GM19397 (cell line): ENCODE measurements at regions not wholly inside any gene's neighbourhood (a gene's known extent, or its start where the extent isn't known, plus 50 kb on each side); places are given as distances from the start of the nearest gene placed in this dataset.
"Not testable (repeated sequence)": the region's sequence is repeated elsewhere in the genome, so short reads cannot be mapped to it uniquely, and the experiment has no call there.

Experiments used
- ATAC-seq: cut with Tn5 transposase; IDR thresholded peaks from one replicate; pipeline ENCODE4 v1.9.1; 2021; ENCODE audit warnings: mild to moderate bottlenecking, moderate library complexity; ENCODE audit not compliant: unreplicated experiment

GRCh38 chr10:31123946-31124345, 92.3 kb upstream of the ZNF438 start:
- ATAC-seq: no peak

DNA sequence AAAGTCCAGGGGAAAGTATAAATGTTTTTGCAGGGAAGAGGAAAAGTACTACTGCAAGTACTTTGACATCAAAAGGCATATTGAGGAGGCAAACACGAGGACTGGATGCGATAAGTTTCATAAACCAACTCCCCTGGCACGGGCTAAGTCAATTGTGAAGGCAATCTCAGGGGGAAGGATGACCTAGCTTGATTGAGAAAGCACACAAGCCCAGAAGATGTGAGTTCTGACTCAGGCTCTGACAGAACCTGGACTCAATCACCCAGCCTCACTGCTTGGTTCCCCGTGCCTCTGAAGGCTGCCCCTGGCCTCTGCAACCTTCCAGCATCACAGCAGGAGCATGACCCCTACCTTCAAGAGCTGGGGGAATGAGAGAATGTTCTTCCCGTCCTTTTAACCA, 93.2 kb upstream of the ZNF438 start:
- ATAC-seq: no peak

- ATAC-seq: no peak
Observed at GRCh38 chr10:31125789-31126188, 94.1 kb upstream of the ZNF438 start.

DNA sequence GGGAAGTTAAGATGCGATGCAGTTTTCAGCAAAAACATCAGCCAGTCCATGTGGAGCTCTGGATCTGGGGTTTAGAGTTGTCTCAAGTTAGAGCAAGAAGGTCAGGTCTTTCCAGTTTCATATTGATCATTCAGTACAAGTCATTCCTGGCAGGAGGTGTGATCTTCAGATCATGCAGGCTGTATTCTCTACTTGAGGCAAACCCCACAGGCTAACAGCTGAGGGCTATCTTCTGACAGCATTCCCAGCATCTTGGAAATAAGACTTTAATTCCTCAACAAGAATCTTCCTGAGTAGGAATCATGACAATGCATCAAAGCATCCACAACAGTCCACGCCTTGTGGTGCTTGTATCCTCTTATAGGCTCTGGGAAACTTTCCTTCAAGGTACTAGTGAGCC, 94.9 kb upstream of the ZNF438 start:
- ATAC-seq: no peak

DNA sequence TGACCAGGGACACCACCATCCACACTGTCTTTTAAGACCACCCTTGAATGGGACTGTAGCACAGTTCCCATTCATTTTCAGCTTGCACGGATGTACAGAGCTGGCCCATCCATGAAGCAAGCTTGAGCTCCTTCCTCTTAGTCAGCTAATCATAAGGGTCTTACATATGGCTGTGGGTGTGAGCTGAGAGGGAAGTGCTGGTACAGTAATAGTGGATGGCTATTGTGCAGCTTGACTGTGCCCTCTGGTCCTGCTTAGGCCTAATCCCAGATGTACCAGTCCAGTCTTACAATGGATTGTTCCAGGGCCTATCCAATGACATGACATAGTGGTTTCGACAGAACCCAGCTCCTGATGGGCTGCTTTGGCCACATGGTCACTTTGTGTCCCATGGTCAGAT, 96.9 kb upstream of the ZNF438 start:
- no peak for ATAC-seq

- ATAC-seq: no peak
Observed at GRCh38 chr10:31129271-31129670, 97.6 kb upstream of the ZNF438 start.

GRCh38 chr10:31129880-31130405, 98.3 kb upstream of the ZNF438 start:
- no peak for ATAC-seq

- ATAC-seq: no peak
Observed at GRCh38 chr10:31130406-31130805, 98.7 kb upstream of the ZNF438 start.

- no peak for ATAC-seq
Observed at GRCh38 chr10:31131251-31131650, 99.6 kb upstream of the ZNF438 start.

DNA sequence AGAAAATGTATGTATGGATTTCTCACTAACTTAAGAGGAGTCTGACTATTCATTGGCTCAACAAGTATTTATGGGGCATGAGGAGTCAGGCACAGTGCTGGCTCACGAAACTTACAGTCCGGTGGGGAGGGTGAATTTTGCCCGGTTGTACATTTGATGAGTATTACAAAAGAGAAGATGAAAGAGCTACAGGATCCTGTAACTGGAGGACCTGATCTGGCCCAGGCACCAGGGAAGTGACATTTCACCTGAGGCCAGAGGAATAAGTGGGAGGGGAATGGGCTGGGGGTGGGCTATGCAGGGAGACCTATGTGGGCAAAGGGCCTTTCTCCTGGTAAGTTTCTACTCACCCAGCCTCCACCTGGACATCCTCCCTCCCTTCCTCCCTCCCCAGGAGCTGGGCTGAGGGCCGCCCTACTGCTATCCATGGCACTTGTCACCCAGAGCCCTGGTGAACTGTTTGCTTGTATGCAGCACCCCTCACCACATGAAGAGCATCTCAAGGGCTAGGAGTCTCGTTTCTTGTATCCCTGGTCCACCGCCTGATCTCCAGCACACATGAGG, 101.1 kb upstream of the ZNF438 start:
- ATAC-seq: no peak

- ATAC-seq: no peak
Observed at GRCh38 chr10:31133251-31133791, 101.7 kb upstream of the ZNF438 start.

- peak; percentile 58 for ATAC-seq
Observed at GRCh38 chr10:31133792-31134310, 102.2 kb upstream of the ZNF438 start.

DNA sequence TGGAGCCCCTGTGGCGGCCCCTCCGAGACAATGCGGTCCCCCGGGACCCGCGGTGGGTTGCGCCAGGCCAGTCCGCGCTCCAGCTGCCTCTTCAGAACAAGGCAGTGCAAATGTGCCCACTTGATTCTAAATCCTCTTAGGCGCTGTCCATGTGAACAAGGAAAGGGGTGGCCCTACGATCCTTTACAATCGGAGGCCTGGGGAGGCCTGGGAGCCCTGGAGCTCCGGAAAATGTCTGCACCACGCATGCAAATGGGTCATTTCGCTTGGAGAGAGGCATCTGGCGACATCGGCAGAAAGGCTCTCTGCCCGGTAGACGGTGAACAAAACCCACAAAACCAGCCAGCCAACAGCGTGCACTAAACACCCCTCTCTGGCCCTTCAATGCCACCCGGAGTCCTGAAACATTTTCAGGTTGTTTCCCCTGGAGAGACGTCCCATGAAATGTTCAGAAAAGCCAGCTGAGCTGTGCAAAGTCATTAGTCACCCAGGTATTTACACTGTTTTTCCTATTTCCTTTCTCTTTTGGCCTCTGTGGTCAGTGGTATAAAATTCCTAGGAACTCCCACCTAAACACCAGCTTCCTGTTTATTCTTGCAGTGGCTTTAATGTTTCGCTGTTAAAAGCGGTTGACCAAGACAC, 102.8 kb upstream of the ZNF438 start:
- peak; percentile 48 for ATAC-seq

DNA sequence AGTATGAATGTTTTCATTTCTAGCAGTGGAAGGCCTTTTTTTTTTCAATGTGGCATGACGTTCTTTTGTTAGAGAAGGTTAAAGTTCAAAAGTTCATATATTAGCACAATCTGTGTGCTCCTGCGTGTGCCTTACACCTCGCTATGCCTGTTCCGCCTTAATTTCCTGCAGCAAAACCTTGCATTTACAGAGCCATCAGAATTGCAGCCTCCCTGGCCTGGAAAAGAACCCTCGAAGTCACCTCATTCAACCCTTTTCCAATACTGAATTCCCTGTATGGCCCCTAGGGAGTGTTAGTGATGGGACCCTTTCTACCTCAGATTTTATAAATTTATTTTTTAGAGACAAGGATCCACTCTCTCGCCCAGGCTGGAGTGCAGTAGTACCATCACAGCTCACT, 103.5 kb upstream of the ZNF438 start:
- ATAC-seq: no peak

DNA sequence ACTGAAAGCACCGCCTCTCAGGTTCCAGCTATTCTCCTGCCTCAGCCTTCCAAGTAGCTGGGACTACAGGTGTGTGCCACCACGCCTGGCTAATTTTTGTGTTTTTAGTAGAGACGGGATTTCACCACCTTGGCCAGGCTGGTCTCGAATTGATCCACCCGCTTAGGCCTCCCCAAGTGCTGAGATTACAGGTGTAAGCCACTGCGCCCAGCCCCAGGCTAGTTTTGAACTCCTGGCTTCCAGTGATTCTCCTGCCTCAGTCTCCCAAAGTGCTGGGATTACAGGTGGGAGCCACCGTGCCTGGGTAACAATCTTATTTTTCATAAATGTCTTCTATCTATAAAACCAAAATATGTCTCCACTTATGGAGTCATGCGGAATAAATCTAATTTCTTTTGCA, 104.1 kb upstream of the ZNF438 start:
- not testable (repeated sequence) for ATAC-seq

DNA sequence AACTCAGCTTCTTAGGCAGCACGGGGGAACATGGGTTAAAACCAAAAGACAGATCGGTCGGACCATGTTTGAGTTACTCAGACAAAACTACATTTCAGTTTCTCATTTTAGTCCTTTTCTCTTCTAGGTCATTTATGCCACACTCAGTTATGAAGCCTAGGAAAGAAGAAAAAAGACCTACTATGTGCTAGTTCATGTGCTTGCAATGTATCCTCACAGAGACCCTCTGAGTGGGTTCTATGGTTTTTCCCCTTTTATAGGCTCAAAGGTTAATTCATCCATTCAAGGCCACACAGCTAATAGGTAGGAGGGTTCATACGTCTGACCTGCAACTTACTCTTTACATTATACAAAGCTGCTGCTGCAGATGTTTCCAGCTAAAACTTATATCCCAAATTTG, 104.7 kb upstream of the ZNF438 start:
- ATAC-seq: no peak

- ATAC-seq: no peak
Observed at GRCh38 chr10:31136930-31137885, 105.5 kb upstream of the ZNF438 start.

DNA sequence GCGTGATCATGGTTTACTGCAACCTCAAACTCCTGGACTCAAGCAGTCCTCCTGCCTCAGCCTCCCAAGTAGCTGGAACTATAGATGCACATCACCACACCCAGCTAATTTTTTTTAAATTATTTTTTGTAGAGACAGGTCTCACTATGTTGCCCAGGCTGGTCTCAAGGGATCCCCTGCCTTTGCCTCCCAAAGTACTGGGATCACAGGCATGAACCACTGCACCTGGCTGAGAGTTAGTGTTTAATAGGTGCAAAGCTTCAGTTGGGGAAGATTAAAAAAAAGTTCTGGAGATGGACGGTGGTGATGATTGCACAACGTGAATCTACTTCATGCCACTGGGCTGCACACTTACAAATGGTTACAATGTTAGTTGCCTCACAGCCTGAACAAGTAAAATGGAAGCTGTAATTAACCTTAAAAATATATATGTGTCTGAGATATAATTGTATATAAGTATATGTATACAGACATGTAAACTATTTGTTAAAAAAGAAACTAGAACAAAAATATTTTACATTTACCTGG, 106.4 kb upstream of the ZNF438 start:
- ATAC-seq: no peak

- ATAC-seq: no peak
Observed at GRCh38 chr10:31139497-31139896, 107.8 kb upstream of the ZNF438 start.

GRCh38 chr10:31140716-31141115, 109.1 kb upstream of the ZNF438 start:
- ATAC-seq: no peak

GRCh38 chr10:31142026-31142425, 110.4 kb upstream of the ZNF438 start:
- ATAC-seq: no peak
